DMS153 treated with DMSO at 0.1 percent for 48 hours (cell line): ENCODE measurements at regions not wholly inside any gene's neighbourhood (a gene's known extent, or its start where the extent isn't known, plus 50 kb on each side); places are given as distances from the start of the nearest gene placed in this dataset.

ENCODE experiments used
- DNase-seq: peaks from one replicate; lab custom pipeline; 2025; ENCODE audit not compliant: unreplicated experiment; lab: John Stamatoyannopoulos, UW

DNA sequence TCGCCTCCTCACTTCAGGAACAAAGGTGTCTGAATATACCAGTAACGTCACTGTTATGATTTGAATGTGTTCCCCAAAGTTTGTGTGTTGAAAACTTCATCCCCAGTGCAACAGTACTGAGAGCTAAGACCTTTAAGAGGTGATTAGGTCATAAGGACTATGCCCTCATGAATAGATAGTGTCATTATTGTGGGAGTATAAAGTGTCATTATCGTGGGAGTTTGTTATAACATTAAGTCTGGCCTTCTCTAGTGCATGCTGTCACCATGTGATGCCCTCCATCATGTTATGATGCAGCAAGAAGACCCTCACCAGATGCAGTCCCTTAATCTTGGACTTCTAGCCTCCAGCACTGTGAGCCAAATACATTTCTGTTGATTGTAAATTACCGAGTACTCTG lies 53.7 kb upstream of the TLE3 start:
- DNase-seq = no peak

DNA sequence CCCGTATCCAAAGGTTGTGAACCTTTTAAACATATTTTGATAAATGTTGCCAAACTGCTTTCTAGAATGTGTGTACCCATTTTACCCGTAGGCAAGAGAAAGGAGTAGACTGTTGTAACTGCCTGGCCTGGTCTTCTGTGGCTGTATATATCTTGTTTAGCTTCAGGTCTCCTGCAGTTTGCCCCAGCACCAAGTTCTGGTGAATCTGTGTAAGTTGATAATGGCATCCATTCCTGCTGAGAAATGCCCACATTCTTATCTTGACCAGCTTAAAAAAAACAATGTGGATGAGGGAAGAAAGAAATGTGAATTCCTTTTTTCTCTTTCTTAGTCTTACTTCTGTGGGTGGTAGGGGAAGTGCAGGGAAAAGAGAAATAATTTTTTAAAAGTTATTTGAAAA lies 53.3 kb upstream of the TLE3 start:
- no peak for DNase-seq

DNA sequence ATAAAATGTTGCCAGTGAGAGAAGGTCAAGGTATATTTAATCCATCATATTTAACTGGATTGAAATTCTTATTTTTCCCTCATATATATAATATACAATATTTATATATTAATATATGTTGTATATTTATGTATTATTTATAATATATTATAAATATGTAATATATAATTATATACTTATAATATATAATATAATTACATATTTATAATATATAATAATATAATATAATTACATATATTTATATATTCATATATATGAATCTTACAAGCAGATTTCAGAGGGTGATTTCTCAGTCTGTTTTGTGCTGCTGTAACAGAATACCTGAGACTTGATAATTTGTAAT lies 52.7 kb upstream of the TLE3 start:
- DNase-seq = no peak

DNA sequence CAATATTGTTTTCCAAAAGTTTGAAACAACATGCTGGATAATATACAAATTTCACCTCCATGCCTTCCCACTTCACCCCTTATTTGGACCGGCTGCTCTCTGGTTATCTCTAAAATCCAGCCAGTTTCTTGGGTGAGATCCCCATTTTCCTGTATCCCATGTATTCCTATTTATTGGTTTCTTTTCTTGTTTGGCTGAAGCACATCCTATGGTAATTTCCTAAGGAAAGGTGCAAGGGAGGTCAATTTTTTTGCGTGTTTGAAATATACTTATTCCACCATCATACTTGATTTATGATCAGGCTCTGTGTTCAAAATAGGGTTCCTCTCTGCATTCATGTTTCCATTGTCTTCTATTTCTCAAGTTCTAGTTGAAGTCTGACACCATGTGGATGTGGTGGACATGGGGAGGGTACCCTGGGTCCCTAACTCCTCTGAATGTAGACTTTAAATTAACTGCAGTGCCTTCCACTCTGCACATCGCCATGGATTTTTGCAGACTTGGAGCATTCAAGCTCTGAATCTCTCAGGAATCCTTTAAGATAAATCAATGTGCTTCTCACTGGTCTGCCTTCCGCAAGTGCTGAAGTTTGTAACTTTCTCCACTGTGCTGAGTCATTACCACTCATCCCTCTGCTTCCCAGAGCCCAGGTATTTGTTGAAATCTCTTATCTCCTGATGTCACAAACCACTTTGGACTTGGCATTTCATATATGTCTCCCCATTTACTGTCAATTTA lies 52.1 kb upstream of the TLE3 start:
- no peak for DNase-seq

DNA sequence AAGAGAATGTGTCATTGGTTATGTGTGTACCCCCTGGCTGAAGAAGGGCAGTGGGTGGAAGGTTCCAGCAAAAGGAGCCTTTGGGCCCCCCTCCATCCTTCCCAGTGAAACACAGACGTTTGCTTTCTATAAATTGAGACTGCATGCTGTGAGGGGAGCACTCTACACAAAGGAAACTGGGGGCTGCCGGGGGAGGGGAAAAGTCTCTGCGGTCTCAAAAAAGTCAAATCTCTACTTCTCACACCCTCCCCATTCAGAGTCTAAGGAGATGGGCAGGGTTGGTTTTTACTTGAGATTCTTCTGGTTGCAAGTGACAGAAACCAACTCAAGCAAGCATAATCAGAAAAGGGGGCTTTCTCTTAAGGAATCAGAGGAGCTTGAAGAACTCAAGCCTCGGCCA lies 50.1 kb upstream of the TLE3 start:
- DNase-seq = no peak
